GM19023 (cell line): ENCODE measurements at regions not wholly inside any gene's neighbourhood (a gene's known extent, or its start where the extent isn't known, plus 50 kb on each side); places are given as distances from the start of the nearest gene placed in this dataset.

ENCODE experiments used
- ATAC-seq: cut with Tn5 transposase; IDR thresholded peaks from one replicate; pipeline ENCODE4 v1.9.1; 2021; ENCODE audit warnings: mild to moderate bottlenecking, moderate library complexity; ENCODE audit not compliant: unreplicated experiment

DNA sequence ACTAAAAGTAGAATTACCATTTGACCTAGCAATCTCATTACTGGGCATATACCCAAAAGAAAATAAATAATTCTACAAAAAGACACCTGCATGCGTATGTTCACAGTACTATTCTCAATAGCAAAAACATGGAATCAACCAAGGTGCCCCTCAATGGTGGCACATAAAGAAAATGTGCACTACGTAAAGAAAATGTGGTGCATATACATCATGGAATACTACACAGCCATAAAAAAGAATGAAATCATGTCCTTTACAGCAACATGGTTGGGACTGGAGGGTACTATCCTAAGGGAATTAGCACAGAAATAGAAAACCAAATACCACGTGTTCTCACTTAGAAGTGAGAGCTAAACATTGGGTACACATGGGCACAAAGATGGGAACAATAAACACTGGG lies 250.7 kb upstream of the TNP1 start:
- no peak for ATAC-seq

DNA sequence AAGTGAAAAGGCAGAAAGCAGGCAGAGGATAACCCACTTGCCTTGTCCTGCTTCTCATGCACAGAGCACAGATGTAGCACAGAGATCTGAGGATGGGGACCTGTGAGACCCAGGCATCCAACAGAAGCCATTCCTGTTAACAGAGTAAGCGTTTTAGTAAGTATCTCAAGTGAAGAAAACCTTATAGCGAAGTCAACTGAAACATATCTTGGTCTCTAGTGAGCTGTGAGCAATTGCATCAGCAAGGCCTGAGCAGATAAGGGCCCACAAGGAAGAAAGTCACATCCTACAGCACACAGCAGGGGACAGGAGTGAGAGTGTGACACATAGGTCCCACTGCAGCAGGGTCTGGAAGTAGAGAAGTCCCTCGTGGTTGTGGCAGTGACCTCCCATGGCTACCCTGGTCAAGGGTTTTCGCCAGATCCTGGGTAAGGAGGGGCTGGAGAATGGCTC lies 248.7 kb upstream of the TNP1 start:
- ATAC-seq = no peak

DNA sequence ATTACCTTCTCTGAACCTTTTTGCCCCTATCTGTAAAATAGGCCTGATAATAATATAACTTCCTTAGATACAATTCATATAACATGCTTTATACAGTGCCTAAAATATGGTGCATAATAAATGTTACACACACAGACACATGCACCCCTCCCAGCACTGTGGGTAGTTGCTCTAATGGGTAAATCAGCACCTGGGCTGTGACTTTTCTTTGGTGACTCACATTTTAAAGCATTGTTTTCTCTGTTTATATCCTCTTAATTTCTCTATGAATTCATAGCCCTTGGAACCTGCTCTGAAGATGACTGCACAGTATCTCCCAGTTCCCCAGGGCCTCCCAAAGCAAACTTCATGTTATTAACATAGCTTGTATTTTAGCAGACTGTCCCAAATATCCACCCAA lies 248.2 kb upstream of the TNP1 start:
- no peak for ATAC-seq

DNA sequence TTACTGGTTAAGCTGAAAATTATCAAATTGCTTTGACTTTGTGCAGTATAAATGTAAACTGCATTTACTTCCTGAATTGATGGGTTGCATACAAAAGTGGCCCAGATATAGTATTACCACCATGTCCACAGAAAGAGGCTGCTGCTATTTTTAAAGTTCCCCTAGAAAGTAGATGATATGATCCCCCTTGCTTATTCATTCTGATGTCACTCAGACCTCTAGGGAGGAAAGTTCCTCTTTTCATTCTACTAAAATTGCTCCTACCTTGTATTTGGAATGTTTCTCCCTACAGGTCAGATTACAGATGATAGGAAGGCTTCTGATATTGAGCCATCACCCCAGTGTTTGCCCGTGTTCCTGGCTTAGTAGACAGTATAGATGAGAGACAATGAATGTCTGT lies 247.6 kb upstream of the TNP1 start:
- ATAC-seq = no peak

DNA sequence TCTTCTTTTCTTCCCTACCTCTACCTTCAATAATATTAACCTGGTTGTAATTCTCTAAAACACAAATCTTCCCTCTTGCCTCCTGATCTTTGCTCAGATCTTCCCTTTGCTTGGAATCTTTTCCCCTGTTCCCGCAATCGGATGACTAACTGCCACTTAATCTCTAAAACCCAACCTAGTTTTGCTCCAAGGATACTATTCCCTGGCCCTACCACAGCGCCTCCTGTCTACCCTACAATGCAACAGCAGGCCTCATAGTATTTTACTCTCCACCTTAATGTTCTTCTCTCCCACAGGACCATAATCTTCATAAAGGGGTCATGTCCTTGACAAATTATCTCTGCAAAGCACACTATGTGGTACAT lies 246.8 kb upstream of the TNP1 start:
- ATAC-seq = no peak

DNA sequence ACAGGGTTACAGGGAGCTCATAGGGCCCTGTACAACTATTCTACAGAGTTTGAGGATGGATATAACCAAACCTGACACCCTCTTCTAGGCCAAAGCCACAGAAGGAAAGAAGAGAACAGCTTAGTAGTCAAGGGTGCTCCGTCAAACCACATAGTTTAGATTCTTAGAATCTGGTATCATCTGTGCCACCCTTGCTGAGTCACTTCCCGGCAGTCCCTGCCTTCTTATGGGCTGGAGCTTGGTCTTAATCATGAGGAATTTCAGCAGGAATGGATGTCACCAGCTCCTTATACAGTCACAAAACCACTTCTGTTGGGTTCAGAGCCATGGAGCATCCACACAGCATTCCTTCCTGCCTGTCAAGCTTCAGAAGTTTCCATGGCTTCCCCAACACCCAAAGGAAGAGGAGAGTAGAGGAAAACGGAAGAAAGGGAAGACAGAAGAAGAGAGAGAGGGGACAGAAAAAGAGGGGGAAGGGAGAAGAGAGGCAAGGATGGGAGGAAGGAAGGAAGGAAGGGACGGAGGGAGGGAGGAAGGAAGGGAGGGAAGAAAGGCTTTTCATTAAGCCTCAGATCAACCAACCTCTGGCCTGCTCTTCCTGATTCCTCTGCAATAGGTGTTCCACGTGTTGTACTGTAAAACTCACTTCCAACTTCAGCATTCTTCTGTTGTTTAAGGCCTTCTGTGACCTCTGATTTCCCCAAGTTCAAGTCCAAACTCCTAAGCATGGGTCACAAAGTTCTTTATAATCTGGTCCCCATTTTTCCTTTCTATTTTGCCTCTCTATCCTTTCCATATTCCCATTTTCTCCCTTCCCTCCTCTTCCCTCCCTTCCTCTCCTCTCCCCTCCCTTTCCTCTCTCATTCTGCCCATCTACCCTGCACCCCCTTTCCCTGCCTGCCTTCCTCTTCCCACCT lies 246.1 kb upstream of the TNP1 start:
- no peak for ATAC-seq

DNA sequence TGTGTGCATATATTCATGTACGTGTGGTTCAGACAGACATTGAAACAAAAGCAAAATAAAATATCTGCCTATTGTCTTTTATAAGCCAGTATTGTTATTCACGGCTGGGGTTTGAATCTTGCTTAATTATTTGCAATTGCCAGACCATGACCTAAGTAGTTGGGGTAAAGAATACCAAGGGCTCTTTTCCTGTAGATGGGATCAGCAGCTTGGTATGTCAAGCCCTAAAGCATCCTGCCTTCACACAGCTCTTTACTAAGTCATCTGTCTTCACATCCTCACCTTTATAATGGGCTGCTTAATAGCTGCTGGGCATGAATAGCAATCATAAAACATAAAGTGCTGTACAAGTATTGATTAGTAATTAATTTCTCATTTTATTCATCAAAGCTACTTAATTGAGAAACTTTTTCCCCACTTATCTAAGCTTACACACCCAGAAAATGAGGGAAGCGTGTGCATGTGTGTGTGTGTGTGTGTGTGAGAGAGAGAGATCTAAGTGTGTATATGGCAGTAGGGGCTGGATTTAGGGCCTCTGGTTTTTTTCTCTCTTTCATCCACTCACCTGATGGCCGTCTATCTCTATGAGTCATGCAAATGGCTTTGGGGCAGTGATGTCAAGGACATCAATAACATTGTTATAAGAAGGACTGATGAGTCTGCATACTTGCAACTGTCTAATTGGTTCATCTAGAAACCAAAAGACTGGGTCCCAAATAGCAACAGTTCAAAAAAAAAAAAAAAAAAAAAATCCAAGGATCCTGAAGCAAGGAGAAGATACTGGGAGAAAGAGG lies 244.1 kb upstream of the TNP1 start:
- no peak for ATAC-seq

DNA sequence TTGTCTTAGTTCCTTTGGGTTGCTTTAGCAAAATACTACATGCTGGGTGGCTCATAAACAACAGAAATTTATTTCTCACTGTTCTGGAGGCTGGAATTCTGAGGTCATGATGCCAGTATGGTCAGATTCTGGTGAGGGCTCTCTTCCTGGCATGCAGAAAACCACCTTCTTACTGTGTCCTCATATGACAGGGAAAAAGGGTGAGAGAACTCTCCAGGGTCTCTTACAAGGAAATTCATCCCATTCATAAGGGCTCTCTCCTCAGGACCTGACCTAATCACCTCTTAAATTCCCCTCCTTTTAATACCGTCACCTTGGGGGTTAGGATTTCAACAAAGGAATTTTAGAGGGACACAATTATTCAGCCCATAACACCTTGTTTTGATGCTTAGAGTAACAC lies 243.1 kb upstream of the TNP1 start:
- no peak for ATAC-seq

DNA sequence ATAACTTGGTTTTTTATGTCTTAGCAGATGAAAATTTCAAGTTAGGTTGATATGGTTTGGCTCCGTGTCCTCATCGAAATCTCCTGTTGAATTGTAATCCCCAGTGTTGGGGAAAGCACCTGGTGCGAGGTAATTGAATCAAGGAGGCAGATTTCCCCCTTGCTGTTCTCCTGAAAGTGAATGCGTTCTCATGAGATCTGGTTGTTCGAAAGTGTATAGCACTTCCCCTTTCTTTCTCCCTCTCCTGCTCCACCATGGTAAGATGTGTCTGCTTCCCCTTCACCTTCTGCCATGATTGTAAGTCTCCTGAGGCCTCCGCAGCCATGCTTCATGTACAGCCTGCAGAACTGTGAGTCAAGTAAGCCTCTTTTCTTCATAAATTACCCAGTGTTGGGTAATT lies 242.1 kb upstream of the TNP1 start:
- ATAC-seq = no peak

DNA sequence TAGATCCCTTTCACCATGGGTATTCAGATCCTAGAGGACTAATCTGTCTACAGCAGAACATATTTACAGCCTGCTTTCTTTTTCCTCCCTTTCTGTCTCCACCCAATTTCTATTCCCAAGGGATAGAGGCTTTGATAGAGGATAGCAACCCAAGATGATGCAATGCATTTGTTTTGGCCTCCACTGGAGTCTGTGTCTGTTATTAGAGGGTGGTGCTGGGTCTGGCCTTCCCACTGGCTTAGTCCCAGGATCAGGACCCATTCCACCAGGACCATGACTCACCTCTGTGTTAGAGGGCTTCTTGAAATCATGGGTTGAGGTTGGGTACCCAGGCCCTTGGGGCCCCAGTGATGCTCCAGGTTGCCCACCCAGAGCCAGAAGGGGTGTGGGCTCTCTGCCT lies 239.7 kb upstream of the TNP1 start:
- ATAC-seq = no peak

DNA sequence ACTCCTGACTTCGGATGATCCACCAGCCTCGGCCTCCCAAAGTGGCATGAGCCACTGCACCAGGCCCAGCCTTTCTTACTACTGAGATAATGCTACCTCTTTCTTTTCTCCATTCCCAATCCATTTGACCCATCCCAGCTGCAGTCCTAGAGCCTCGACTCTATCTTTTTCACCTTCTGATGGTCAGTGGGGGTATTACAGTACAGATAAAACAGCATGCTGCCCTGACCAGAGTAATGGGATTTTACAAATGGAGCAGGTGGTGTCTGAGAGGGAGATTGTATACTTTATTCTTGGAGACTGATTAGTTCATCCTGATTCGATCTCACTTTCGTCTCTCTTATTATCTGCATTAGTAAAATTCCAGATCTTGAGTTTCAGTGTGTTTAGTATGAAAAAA lies 238.6 kb upstream of the TNP1 start:
- ATAC-seq = no peak

DNA sequence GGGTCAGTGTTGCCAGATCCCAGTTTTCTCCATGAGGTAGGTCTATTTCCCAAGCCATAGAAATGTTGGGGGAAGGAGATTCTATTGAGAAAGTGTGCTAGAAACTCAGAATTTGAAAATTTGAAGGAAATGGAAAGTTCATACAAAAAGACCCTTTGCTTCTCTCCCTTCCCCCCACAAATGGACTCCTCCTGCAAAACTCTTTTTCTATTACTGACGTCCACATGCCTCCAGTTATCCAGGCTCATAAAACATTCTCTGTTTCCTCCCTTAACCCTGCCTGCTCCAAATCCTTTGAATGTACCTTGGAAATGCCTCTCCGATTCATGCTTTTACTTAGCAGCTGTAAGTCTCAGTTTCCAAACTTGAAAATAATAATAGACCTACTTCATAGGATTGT lies 237.5 kb upstream of the TNP1 start:
- ATAC-seq = no peak

DNA sequence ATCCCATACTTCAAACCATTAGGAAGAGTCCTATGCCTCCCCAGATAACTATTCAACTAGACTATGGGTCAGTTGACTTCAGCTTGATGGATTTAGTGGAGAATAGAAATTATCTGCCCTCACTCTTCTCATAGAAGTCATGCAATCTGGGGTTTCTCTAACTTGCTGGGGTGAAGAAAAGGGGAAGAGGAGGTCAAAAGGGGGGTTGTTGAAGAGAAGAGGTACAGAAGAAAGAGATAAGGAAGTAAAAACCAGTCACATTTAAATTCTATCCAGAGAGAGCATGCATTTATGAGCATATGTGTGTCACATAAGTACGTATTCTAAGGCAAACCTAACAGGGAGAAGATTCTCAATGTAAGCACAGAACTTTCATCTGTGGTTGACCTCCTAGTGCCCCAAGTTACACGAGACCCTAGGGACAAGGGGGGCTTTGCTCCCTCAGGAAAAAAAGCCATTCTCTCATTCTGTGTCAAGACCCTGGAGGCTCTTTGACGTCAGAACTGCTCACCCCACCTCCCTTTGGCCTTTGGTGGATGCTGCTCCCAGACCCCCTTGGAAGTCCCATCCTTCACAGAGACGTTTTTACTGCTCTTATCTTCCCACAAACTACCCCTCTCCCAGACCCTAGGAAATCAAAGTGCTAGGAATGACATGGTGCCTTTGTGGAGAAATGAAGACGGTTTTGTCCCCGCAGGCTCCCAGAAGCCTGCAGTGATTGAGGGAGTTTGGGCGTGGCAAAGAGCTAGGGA lies 236.8 kb upstream of the TNP1 start:
- ATAC-seq = no peak

DNA sequence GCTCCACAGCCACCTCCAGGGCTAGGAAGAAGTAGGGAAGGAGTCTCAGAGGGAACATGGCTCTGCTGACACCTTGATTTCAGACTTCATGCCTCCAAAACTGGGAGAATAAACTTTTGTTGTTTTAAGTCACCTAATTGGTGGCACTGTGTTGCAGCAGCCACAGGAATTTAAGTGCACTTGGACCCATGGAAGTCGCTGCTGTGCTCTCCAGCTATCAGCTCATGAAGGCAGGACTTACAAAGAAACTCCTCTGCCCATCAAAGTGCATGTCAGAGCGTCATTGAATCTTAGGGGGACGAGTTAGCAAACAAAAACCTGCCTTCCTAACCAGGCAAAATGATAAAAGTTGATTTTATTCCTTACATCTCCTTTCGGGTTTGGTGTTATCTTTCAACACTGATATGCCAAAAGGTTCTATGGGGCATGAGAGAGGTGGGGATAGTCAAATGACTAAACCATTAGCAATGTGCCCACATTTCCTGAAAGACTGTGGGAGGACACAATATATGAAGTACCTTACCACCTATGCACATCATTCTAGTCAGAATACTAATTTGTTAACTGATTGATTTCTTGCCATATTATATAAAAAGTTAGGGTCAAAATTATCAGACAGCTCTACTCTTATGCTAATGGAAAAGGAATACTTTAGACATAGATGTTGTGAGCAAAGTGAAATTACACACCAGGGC lies 235.8 kb upstream of the TNP1 start:
- no peak for ATAC-seq

DNA sequence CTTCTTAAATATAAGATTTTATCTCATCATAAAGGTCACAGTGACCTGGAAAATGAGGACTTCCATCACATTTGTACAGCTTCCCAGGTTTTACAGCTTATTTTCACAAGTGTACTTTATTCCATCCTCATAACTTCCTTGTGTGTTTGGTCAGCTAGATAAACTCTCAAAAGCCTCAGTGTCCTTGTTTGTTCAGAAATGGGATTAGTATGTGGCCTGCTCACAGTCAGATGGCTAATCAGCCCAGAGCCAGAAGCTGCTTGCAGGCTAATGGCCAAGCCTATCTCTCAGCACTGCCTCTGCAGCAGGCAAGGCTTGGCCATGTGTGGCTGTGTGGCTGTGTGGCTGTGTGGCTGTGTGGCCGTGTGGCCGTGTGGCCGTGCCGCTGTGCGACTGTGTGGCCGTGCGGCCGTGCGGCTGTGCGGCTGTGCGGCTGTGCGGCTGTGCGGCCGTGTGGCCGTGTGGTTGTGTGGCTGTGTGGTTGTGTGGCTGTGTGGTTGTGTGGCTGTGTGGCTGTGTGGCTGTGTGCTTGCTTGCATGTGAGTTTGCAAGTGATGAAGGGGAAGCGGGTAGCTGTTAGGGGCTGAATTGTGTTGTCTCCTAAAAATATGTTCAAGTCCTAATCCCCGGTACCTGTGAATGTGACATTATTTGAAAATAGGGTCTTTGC lies 233.0 kb upstream of the TNP1 start:
- no peak for ATAC-seq

DNA sequence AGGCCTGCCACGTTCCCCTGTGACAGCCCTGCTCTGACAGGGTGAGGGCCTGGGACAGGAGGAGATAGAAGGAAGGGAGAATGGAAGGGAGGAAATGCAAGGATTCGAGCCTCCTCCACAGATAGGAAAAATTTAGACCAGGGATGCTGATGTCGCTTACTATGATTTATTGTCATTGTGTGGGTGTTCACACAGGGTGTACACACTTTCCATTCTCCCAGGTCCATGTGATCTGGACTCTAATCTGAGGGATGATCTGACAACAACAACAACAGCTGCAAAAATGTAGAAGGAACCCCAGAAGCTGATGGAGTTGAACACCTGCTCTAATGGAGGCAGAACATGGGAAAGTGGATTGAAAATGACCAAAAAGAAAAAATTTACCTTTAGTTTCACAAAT lies 231.7 kb upstream of the TNP1 start:
- ATAC-seq = no peak

DNA sequence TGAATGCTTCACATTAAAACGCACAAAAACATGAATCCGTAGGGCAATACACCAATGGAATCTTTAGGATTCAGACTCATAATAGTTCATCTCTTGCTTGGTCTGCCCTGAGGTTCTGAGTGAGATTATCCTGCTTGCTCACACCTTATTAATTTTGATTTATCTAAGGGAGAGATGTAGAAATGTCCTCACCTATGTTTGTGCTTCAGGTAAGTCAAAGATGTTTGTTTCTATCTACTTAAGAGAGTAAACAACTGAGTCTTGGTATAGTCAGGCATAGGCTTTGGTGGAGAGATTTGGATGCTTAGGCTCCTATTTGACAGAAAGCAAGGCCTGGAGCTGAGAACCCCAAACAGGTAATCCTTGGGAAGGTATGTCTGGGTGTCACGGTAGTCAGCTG lies 231.0 kb upstream of the TNP1 start:
- no peak for ATAC-seq

DNA sequence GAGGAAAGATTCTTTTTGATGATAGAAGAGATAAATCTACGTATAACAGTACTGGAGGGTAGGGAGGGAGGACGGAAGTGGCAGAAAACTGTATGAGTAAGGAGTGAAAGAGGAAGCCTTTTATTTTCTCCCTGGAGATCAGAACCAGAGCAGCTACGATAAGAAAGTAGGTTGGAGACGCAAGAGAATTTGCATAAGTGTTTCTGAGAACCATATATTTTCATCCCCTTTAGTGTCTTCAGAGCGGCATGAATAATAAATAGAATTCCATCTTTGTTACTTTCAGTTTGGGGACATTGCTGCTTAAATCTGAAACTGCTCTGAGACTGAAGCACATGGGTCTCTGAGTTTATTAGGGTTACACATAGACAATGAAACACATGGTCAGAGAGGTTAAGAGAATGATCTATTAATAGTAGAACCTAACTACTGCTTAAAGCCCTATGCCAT lies 230.2 kb upstream of the TNP1 start:
- peak; percentile 67 for ATAC-seq

DNA sequence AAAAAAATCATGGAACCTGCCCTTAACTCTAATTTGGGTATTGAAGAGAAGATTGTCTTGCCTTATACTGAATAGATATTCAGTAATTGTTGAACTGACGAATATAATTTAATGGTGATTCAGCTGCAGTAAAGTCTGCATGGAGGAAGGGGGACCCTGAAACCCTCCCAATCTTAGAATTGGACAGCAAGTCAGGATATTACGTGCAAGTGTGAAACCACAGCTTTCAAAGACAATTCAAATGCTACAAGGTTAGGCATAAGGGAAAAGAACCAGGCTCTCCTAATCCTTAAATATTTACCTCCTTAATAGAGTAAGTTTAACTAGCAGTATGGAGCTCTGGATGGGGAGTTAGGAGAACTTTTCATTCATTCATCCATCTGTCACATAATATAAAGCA lies 226.9 kb upstream of the TNP1 start:
- ATAC-seq = no peak

DNA sequence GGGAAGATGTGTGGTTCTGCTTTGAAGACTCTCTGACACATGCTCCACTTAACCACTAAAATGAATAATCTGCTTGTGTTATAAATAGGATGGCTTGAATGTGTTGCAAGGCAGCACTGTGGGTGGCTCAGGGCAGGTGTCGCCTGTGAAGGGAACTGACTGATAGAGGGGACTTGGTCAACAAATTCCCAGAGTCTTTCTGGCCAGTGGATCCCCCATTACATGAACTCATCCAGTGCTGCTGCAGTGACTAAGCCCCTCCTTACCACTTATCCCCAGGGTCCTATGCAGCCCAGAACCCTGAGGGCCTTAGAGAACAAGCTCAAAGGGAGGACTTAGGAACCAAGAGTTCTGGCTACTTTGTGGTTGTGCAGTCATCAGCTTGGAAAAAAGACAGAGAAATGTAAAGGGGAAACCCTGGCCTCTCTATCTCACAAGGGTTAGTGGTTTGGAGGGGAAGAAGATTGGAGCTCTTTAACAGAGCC lies 226.2 kb upstream of the TNP1 start:
- ATAC-seq = no peak
